NCI-H1048 (cell line): ENCODE measurements at regions not wholly inside any gene's neighbourhood (a gene's known extent, or its start where the extent isn't known, plus 50 kb on each side); places are given as distances from the start of the nearest gene placed in this dataset.

ENCODE experiments used
- DNase-seq: peaks from one replicate; lab custom pipeline; 2025; lab: John Stamatoyannopoulos, UW

DNA sequence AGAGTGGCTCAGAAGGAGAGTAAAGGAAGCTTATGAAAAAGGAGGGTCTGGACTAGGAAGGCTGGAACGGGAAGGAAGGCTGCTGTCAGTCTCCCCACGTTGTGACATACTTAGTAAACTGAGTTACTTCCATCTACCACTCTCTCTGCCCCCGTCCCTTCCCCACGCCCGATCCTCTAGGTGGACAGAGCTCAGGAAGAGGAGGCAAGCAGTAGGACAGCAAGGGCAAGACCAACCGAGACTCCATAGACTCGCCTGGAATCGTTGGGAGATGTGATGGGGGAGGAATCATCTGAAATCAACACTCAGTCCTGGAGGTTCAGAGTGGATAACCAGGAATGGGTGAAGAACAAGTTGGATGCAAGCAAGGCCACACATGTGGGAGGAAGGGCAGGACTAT, 240.7 kb downstream of the BUD13 start:
- DNase-seq: no peak

- DNase-seq: no peak
Measured at GRCh38 chr11:116530705-116531104, 242.1 kb downstream of the BUD13 start.

DNA sequence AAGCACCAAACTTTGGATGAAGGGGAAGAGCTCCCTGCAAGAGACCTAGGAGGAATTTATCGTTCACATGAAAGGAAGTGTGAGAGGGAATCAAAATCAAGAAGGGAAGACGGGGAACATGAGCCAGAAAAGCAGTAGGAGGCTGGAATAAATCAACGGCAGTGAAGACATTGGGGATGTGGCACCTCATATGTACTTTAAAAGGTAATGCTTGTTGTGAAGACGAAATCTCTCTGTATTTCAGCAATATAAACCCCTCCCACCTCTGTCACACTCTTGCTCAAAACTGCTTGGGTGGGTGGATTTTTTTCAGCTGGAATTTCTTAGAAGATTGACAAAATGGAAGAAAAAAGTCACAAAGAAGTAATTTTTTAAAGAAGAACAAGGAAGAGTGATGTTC, 243.5 kb downstream of the BUD13 start:
- no peak for DNase-seq

GRCh38 chr11:116527180-116527991, 245.4 kb downstream of the BUD13 start:
- no peak for DNase-seq

- no peak for DNase-seq
Measured at GRCh38 chr11:116525961-116526495, 246.8 kb downstream of the BUD13 start.

DNA sequence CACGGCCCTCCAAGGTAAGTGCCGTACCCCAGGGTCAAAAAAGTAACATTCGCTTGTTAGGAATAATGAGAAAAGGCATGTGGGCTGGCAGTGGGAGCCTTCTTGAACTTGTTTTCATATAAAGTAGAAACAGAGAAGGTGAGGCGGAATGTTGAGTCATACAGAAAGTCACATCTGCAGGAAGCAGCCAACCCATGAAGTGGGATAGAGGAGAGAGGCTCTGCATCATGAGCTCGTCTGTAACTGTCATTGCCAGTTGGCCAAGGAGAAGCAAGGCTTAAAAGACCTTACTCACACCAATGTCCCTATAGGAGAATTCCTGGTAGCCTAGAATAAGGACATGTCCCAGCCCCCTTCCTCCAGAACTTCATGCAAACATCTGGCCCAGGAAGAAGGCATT, 253.3 kb downstream of the BUD13 start:
- DNase-seq: no peak

DNA sequence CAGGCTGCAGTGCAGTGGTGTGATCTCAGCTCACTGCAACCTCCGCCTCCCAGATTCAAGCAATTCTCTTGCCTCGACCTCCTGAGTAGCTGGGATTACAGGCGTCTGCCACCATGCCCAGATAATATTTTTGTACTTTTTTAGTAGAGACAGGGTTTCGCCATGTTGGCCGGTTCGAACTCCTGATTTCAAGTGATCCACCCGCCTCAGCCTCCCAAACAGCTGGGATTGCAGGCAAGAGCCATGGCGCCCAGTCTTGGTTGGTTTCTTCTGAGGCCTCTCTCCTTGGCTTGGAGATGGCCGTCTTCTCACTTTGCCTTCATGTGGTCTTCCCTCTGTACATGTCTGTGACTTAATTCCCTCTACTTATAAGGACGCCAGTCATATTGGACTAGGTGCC, 254.6 kb downstream of the BUD13 start:
- DNase-seq: no peak

DNA sequence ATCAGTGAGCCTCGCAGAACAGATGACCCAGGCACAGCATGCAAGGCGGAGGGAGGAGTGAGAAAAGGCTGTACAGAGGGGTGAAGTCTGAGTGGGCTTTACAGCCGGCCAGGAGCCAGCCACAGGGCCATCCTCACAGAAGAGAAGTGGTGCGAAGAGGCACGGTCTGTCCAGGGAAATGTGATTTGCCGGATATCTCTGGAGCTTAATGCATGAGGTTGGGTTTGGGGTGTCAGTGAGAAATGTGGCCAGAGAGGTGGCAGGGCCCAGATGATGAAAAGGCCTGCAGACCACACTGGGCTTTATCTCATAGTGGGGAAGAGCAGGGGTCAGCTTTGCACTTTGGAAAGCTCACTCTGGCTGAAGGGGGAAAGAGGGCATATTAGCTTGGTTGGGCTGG, 255.2 kb downstream of the BUD13 start:
- no peak for DNase-seq

DNA sequence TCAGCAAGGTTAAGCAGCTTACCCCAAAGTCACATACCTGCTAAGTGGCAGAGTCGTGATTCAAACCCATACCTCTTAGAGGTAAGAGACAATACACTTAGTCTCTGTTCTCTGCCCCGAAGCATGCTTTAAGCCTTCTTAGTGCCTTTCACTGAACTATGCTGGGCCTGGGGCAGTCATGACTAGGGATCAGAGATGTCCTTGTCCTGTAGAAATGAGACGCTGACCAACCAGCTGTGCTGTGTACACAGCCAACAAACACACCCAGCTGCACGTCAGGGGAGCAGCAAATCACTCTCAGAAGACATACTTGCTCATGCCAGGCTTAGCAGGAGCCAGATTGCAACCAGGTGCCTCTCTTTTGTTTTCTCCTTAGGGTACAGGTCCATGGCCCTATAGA, 255.7 kb downstream of the BUD13 start:
- DNase-seq: no peak

DNA sequence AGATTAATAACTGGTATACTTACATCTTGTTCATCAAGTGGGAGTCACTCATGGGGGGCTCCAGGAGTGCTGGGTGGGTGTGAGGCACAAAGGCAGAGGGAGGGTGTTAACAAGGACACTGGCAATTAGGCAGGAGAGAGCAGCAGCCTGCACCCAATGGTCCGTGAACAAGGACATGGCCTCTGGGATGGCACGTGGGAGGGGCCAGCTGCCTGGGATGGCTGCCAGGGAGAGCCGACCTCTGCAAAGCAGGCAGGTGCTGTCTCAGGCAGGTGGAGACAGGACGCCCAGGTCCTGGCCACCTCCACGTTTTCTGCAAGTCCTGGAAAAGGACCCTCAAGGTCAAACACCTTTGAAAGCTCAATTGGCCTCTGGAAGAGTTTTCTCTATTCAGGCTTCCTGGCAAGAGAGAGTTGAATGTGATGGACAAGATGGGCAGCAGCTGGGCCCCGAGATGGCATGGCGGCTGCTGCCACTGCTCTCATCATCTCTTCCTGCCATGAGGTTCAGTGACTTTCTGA, 257.1 kb downstream of the BUD13 start:
- DNase-seq: no peak

DNA sequence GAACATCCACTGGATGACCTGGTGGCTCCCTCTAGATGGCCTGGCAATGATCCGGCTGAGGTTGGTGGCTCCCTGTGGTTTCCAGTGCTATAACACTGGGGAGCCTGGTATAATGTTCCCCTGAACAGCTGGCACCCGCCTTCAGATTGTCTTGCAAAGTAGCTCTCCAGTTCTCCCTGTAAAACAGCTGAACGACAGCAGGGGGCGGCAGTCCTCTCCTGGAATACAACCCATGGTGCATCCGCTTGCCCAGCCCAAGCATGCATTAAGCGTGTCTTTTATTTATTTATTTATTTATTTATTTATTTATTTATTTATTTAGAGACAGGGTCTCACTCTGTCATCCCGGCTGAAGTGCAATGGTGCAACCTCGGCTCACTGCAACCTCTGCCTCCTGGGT, 258.9 kb downstream of the BUD13 start:
- DNase-seq: no peak

GRCh38 chr11:116513278-116513823, 259.4 kb downstream of the BUD13 start:
- no peak for DNase-seq

GRCh38 chr11:116512841-116513240, 259.9 kb downstream of the BUD13 start:
- no peak for DNase-seq

- no peak for DNase-seq
Measured at GRCh38 chr11:116511684-116512083, 261.1 kb downstream of the BUD13 start.

GRCh38 chr11:116510886-116511650, 261.7 kb downstream of the BUD13 start:
- no peak for DNase-seq

DNA sequence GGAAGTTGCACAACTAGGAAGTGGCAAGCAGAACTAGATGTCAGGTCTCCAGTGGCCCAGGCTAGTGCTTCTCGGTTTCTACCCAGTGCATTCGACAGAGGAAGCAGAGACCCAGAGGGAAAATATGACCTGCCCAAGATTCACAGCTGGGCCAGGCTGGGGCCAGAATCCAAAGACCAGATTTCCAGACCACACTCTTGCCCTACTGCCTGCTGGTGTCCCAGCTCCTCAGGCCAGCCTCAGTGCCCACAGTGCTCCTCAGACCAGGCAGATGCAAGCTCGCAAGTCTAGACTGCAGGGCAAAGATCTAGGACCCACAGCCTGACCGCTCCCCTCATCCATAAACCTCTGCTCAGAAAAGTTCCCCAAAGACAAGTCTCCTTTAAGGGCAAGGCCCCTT, 262.6 kb downstream of the BUD13 start:
- DNase-seq: no peak

- no peak for DNase-seq
Measured at GRCh38 chr11:116509551-116509950, 263.2 kb downstream of the BUD13 start.

DNA sequence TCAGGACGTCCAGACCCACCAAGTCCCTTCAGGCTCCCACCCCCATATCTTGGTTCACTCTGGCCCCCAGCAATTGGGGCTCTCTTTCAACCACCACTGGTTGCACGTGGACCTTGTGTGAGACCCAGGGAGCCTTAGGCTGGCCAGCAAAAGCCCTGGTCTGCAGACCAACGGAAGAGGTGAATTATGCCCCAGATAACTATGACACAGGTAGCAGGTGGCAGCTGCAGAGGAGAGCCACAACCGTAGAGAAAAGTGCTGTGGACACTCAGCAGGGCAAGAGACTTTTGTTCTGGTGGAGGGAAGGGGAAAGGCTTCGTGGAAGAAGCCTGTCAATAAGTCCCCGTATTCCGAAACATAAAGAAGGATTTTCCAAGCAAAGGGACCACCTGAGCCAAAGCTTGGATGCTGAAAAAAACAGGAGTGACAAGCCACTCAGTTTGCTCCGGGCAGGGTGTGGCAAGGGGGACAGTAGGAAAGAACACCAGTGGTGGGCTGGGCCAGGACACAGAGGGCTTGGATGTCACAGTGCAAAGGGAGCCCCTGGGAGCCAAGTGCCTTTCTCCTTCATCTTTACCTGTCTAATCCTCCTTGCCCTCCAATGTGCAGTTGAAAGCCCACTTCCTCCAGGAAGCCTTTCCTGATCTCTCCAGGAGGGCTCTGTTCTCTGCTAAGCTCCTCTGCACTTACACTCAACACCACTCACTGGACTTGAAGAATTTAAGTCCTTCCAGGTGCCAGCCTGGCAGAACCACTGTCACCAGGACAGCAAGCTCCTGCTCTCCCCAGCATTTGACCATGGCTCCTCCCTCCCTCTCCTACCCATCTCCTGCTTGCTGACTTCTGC, 264.7 kb downstream of the BUD13 start:
- no peak for DNase-seq

DNA sequence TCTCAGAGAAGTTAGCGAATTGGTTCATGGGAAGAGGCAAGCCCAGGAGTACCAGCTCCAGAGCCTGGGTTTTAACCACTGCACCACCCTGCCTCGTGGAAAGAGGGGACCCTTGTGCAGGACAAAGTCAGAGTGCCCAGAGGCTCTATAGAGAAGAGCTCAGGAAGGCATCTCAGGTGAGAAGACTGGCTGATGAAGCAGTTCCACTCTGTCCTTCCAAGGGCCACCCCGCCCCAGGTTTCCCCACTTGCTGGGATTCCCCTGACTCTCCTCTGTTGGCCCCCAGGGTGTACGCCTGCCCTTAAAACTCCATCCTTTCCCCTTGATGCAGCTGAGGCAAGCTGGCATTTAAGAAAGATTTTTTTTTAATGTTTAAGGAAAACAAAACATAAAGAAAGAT, 265.8 kb downstream of the BUD13 start:
- no peak for DNase-seq

DNA sequence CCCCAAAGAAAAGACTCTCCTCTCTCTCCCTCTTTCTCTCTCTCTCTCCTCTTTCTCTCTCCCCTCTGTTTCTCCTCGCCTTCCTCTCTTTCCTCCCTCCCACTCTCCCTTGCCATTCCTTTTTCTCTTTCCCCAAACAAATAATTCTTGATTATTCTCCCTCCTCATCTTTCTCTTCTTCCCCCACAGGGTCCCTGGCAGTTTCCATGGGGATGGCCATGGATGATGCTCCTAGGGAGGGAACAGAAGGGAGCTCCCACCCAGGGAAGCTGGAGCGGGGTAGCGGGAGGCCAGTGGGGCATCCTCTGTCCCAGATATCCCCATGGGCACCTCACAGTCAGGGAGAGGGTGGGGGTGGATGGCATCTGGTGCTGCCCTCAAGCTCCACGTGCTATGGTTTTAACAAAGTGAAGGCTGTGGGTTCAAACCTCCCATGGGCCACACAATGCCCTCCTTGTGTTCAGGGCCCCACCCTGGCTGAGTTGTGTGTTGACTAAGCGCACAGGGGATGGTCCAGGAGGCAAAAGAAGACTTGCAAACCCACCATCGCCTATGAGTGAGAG, 266.4 kb downstream of the BUD13 start:
- DNase-seq: no peak
